OCI-LY3 (cell line): ENCODE measurements at regions not wholly inside any gene's neighbourhood (a gene's known extent, or its start where the extent isn't known, plus 50 kb on each side); places are given as distances from the start of the nearest gene placed in this dataset.

Experiments used
- CTCF ChIP-seq: fragments of 200-600, 300-600 bp; sonication (generic); IDR thresholded peaks from 2 replicates; pipeline ENCODE4 v1.5.1; 2014; ENCODE audit warnings: antibody characterized with exemption, low read length, low read depth
- EZH2phosphoT487 ChIP-seq: fragments of 200-600 bp; shearing (Covaris generic); IDR thresholded peaks from 2 replicates; pipeline ENCODE4 v1.6.1; 2018; ENCODE audit warnings: antibody characterized with exemption, mixed run types, low read depth

DNA sequence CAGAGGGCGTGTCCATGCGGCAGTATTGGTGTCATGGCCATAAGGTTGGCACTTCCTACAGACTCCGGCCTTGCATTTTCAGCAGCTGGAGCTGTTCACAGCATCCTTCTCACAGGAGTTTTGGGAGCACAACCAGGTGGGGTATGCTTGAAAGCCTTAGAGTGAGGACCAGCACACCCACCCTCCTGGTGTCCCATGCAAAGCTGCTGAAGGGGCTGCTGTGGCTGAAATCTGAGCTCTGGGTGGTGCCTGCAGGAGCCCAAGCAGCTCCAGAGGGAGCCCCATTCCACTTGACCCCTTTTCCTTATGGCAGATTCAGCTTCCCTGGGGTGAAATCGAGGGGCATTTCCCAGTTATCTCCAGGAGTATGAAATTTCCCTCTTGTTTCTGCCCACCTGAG is 74.0 kb upstream of the BHLHE23 start:
- TF ChIP-seq CTCF (no peak), EZH2phosphoT487 (no peak)
